ENCODE measurements at regions not wholly inside any gene's neighbourhood (a gene's known extent, or its start where the extent isn't known, plus 50 kb on each side); places are given as distances from the start of the nearest gene placed in this dataset.

DNA sequence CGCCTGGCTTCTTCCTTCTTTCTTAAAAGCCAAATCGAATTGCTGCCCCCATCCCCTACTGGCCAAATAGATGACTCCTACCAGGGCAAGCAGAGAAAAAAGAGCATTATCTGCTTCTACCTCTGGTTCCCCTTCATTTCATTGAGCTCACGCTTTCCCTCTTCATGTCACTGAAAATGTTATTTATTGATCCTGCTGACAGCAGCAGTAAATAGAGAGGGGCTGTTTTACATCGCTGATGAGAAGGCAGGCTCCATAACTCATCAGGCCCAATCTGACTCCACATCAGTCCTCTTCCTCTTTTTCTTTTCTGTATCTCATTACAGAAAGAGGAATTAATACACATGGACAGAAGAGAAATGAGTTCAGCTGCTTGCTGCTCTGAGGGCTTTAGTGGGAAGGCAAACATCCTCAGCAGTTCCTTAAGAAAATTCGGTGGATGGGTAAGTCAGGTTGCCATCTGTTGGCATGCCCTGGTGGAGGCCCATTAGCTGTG lies 904.1 kb downstream of the KCNMA1 start:
- no peak for DNase-seq (ENCODE audit: low read depth)

DNA sequence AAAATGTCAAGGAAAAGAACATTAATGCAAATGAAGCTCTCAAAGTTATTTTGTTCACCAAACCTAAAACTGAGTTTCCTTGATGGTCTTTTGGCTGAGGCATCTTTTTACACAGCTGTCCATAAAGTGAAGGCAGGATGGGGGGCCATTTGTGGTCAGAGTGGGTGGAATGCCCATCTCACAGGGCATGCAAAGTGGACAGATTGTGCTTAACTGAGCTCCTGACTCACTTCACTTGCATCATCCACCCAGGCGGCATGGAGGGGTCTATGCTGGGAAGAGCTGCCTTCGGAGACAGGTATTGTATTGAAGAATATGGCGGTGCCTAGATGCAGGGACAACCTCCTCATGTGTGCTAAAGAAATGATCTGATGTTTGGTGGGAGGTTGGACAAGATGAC lies 905.3 kb downstream of the KCNMA1 start:
- no peak for DNase-seq (ENCODE audit: low read depth)

- DNase-seq (ENCODE audit: low read depth) = no peak
Measured at GRCh38 chr10:76729841-76730487, 907.6 kb downstream of the KCNMA1 start.

- DNase-seq (ENCODE audit: low read depth) = no peak
Measured at GRCh38 chr10:76729346-76729745, 908.3 kb downstream of the KCNMA1 start.

DNA sequence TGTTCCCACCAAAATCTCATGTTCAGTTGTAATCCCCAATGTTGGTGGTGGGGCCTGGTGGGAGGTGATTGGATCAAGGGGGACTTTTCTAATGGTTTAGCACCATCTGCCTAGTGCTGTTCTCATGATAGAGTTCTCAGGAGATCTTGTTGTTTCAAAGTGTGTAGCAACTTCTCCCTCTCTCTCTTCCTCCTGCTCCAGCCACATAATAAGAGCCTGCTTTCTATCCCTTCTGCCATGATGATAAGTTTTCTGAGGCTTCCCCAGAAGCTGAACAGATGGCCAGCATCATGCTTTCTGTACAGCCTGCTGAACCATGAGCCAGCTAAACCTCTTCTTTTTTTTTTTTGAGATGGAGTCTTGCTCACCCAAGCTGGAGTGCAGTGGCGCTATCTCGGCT lies 910.6 kb downstream of the KCNMA1 start:
- DNase-seq (ENCODE audit: low read depth) = no peak

DNA sequence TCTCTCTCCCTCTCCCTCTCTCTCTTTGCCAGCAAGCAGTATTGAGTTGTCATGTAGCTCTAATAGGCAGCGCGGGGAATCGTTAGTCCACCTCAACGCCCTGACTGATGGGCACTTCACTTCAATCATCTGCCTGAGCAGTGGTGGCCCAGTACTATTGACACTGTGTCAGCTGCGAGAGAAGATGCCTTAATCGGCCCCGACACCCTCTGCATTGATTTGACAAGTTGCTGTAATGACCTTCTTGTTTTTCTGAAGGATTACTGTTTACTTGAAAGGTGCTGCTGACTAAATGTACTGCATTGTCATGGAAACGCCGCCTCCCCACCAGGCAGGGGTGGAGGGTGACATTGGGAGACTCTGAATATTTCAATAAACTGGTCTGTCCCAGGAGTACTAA lies 913.8 kb downstream of the KCNMA1 start:
- no peak for DNase-seq (ENCODE audit: low read depth)

DNA sequence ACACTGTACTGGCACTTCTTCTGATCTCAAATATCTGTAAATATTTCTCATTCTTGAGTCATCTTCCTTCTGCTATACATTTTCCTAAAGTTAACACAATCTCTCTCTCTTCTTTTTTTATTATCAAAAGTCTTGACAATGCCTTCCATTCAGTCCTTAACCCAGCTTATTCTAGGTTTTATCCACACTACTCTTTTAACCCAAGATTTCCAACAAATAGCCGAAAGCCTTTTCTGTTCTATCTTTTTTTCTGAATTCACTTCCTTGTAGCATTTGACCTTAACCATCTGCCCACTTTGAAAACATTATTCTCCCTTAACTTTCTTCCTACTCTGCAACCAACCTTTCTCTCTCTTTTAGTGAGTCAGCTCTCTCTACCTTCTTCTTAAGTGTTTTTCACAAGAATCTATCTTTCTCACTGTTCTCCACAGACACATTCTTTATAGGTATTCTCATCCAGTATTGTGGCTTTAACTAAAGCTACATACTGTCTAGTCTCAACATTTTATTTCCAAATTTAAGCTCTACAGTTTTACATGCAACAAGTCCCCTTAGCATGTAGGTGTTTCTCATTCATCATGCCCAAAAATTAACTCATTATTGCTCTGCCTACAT lies 915.6 kb downstream of the KCNMA1 start:
- DNase-seq (ENCODE audit: low read depth) = no peak

DNA sequence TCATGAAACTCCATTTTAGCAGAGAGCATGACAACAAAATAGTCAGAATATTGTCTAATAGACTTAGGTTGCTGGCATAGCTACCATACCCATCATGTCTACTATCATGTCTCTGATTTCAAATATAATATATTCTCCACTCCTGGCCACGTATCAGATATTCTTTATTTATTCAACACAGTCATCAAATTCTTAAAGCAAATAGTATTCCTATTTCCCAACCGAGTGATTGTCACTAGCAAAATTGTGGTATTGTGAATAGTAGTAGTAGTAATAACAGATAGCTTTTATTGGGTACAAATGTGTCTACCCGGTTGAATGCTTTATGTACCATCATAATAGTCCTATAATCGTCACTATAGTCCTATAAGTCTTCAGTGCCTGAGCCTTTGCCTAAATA lies 918.6 kb downstream of the KCNMA1 start:
- no peak for DNase-seq (ENCODE audit: low read depth)

DNA sequence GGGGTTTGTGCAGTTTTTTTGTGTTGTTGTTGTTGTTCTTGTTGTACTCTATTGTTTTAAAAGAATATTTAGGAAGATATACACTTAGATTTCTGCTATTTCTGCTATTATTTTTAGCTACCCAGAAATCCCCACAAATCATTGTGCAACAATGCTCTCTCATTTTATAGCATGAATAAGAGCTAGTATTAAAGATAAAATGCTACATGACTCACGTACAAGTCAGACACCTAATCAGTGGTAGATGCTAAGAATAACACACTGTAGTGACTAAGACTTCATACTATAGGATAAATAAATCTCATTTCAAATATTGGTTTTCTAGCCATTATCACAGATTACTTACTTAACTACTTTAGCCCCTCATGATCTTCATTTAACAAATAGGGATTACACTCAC lies 920.5 kb downstream of the KCNMA1 start:
- peak; percentile 11 for DNase-seq (ENCODE audit: low read depth)

- DNase-seq (ENCODE audit: low read depth) = no peak
Measured at GRCh38 chr10:76711222-76711997, 926.2 kb downstream of the KCNMA1 start.

DNA sequence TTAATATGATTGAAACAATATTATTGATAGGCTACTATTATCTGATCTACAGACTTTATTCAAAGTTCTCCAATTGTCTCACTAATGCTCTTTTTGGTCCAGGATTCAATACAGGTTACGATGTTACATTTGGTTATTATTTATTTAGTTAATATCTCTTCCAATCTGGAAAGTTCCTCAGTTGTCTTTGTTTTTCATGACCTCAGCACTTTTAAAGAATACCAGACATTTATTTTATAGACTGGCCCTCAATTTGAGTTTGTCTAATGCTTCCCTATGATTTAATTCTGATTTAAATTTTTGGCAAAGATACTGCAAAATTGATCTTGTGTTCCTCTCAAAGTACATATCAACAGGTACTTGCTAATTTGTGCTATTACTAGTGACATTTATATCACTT lies 937.4 kb downstream of the KCNMA1 start:
- DNase-seq (ENCODE audit: low read depth) = no peak

- no peak for DNase-seq (ENCODE audit: low read depth)
Measured at GRCh38 chr10:76697923-76698322, 939.7 kb downstream of the KCNMA1 start.

DNA sequence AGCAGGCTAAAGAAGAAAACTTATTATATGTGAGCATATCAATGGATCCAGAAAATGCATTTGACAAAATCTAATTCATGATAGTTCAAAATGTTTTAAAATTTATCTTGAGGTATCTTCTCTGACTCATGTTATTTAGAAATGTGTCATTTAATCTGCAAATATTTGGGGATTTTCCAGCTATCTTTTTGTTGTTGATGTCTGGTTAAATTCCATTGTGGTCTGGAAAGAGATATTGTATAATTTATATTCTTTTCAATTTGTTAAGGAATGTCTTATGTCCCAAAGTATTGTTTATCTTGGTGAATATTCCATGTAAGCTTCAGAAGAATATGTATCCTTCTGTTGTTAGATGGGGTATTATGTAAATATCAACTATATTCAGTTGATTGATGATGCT lies 942.5 kb downstream of the KCNMA1 start:
- DNase-seq (ENCODE audit: low read depth) = no peak

GRCh38 chr10:76686201-76686600 lies 951.4 kb downstream of the KCNMA1 start:
- DNase-seq (ENCODE audit: low read depth) = no peak

DNA sequence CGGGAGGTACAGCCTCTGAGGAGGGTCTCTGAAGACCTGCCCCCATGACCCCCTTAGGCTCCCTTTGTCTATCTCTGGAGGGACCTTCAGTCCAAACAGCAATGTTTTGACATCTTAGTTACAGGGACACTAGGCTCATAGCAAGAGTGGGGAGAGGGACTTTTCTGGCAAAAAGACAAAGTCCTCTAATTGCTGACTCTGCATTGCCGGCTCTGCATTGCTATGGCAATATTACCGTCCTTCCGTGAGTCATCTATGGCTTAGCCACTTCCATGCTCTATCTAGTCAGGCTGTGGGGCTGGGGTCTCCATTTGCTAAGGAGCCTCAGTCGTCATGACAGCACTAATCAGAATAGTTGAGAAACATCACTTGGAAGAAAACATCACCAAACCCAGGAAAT lies 952.6 kb downstream of the KCNMA1 start:
- no peak for DNase-seq (ENCODE audit: low read depth)

GRCh38 chr10:76681153-76681552 lies 956.5 kb downstream of the KCNMA1 start:
- no peak for DNase-seq (ENCODE audit: low read depth)

- no peak for DNase-seq (ENCODE audit: low read depth)
Measured at GRCh38 chr10:76679030-76679429, 958.6 kb downstream of the KCNMA1 start.

GRCh38 chr10:76675951-76676587 lies 961.5 kb downstream of the KCNMA1 start:
- peak; percentile 3 for DNase-seq (ENCODE audit: low read depth)

DNA sequence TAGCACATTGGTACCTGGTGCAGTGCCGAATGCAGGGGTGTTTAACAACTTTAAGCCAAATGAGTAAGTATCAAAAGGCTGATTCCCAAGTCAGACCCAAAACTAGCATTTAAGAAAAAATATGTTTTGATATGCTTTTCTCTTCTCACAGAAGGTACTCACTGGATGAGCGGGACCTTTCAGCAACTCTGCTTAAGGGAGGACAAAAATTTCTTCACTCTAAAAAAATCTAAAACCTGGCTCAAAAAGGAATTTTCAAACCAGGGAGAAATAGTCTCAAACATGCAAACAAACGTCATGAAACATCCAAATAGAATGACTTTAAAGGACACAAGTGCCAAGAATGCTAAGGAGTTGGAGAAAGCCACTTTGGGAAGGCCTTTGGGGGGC lies 962.1 kb downstream of the KCNMA1 start:
- peak; percentile 1 for DNase-seq (ENCODE audit: low read depth)

- no peak for DNase-seq (ENCODE audit: low read depth)
Measured at GRCh38 chr10:76667408-76668370, 969.9 kb downstream of the KCNMA1 start.

DNA sequence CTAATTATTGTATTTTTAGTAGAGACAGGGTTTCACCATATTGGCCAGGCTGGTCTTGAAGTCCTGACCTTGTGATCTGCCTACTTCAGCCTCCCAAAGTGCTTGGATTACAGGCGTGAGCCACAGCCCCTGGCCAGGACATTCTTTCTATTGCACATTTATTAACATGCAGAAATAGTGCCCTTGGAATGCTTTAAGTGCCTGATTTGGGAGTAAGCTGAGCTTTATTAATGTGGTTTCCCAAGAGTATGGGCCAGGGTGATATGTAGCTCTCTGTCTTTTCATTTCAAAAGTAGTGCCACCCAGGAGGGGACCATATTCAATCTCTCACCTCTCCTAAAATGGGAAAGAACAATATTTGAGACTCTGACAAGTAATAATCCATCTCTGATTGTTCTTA lies 970.7 kb downstream of the KCNMA1 start:
- DNase-seq (ENCODE audit: low read depth) = no peak

DNA sequence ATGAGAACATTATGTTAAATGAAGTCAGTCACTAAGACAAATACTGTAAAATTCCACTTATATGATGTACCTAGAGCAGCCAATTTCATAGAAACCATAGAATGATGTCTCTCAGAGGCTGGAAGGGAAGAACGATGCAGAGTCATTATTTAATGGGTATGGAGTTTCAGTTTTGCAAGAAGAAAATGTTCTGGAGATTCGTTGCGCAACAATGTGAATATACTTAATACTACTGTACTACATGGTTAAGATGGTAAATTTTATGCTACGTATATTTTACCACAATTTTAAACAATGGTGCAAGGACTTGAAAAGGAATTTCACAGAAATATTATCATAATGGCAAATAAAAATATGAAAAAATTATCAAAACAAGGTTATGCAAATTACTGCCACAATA lies 972.6 kb downstream of the KCNMA1 start:
- DNase-seq (ENCODE audit: low read depth) = no peak

Data from GM04504 (cell line).